Naive B cell (primary cell): ENCODE measurements at regions not wholly inside any gene's neighbourhood (a gene's known extent, or its start where the extent isn't known, plus 50 kb on each side); places are given as distances from the start of the nearest gene placed in this dataset.
A peak's percentile ranks its signal among the peaks of the same experiment; 100 is the strongest.
"Not testable (repeated sequence)": the region's sequence is repeated elsewhere in the genome, so short reads cannot be mapped to it uniquely, and the experiment has no call there.

ENCODE experiments used
- ATAC-seq, 2 donors: fragments of 150-1000 bp; cut with Tn5 transposase; 2 replicates each; pipeline ENCODE4 v1.10.0; 2021; ENCODE audit warnings: low read depth in 2 of 2, mild to moderate bottlenecking in 2 of 2, moderate library complexity in 2 of 2
- DNase-seq: peaks from one replicate; pipeline ENCODE4 v3.0.0; 2022
- H3K27ac Mint-ChIP-seq, 6 donors: one replicate each; pipeline ENCODE4 v1.8.0; 2020 to 2022; ENCODE audit warnings: mild to moderate bottlenecking in 6 of 6, mixed read lengths in 6 of 6, moderate library complexity in 5 of 6, inconsistent platforms in 2 of 6
- H3K27me3 Mint-ChIP-seq, 3 donors: one replicate each; pipeline ENCODE4 v1.8.0; 2021 to 2022; ENCODE audit warnings: mixed read lengths in 3 of 3, mild to moderate bottlenecking in 1 of 3
- H3K36me3 Mint-ChIP-seq, 2 donors: one replicate each; pipeline ENCODE4 v1.8.0; 2020 to 2022; ENCODE audit warnings: mixed read lengths in 2 of 2, inconsistent platforms in 1 of 2, mild to moderate bottlenecking in 1 of 2
- H3K4me1 Mint-ChIP-seq, 3 donors: one replicate each; pipeline ENCODE4 v1.8.0; 2020 to 2022; ENCODE audit warnings: mixed read lengths in 3 of 3, inconsistent platforms in 1 of 3, mild to moderate bottlenecking in 1 of 3, moderate library complexity in 1 of 3
- H3K4me3 Mint-ChIP-seq, 8 donors: one replicate each; pipeline ENCODE4 v1.8.0; 2020 to 2022; ENCODE audit warnings: mild to moderate bottlenecking in 8 of 8, mixed read lengths in 8 of 8, moderate library complexity in 8 of 8, inconsistent platforms in 2 of 8
- H3K9me3 Mint-ChIP-seq, 7 donors: one replicate each; pipeline ENCODE4 v1.8.0; 2020 to 2022; ENCODE audit warnings: mixed read lengths in 7 of 7, mild to moderate bottlenecking in 5 of 7, inconsistent platforms in 2 of 7, moderate library complexity in 1 of 7

DNA sequence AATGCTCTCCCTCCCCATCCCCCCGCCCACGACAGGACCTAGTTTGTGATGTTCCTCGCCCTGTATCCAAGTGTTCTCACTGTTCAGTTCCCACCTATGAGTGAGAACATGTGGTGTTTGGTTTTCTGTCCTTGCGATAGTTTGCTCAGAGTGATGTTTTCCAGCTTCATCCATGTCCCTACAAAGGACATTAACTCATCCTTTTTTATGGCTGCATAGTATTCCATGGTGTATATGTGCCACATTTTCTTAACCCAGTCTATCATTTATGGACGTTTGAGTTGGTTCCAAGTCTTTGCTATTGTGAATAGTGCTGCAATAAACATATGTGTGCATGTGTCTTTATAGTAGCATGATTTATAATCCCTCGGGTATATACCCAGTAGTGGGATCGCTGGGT lies 171.3 kb downstream of the HIPK3 start:
- Mint-ChIP-seq H3K27me3 (peaks cover 26 to 40% (median 26%) of the 10 kb centered on the region in 3 donors), H3K27ac (peak overlapping the region in 1 of 6 donors; percentile 29), H3K9me3 (peaks cover 4 to 21% (median 12%) of the 10 kb centered on the region in 7 donors)
- not testable (repeated sequence) for ATAC-seq, H3K36me3 Mint-ChIP-seq, H3K4me3 Mint-ChIP-seq, DNase-seq, H3K4me1 Mint-ChIP-seq

DNA sequence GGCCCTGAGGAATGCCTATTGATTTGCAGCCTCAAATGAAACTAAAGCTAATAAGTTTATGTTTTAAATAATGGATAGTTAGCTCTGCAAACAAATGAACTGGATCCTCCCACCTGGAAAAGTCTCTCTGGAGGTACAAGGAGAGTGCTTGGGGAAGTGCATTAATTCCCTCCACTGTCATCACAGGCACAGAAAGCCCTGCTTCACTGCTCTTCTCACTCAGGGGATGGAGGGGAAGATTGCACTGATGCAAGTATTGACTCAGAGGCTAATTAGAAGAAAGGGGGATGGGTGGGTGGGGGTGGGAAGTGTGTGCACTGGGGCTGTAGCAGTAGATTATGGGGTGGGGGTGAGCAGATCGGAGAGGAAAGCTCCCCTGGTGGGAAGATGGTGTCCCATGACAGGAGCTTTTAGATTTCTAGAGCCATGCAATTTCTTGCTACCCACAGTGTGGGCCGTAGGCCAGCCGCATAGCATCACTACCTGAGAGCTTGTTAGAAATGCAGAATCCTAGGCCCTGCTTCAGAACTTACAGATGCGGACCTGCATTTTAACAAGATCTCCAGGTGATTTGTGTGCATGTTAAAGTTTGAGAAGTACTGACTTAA lies 163.9 kb downstream of the HIPK3 start:
- no peak for DNase-seq
- no peaks in the 10 kb centered on the region for H3K36me3 Mint-ChIP-seq
- H3K27ac Mint-ChIP-seq, result no peak overlapping the region
- H3K27me3 Mint-ChIP-seq, result peaks cover 32 to 40% (median 34%) of the 10 kb centered on the region in 3 donors
- no peaks in the 10 kb centered on the region for H3K4me1 Mint-ChIP-seq
- ATAC-seq, result no peak
- H3K9me3 Mint-ChIP-seq, result peaks cover 0 to 3% (median 0%) of the 10 kb centered on the region in 7 donors
- no peak overlapping the region for H3K4me3 Mint-ChIP-seq

- Mint-ChIP-seq H3K27me3 (peaks cover 24 to 44% (median 33%) of the 10 kb centered on the region in 3 donors), H3K4me1 (no peaks in the 10 kb centered on the region), H3K36me3 (no peaks in the 10 kb centered on the region), H3K4me3 (no peak overlapping the region), H3K9me3 (peaks cover 0 to 3% (median 0%) of the 10 kb centered on the region in 7 donors), H3K27ac (no peak overlapping the region)
- DNase-seq, result no peak
- ATAC-seq, result no peak
Observed at GRCh38 chr11:33419924-33420323, 162.7 kb downstream of the HIPK3 start.

- H3K27ac Mint-ChIP-seq, result no peak overlapping the region
- ATAC-seq (no peak), DNase-seq (no peak)
- H3K36me3 Mint-ChIP-seq, result no peaks in the 10 kb centered on the region
- no peak overlapping the region for H3K4me3 Mint-ChIP-seq
- peaks cover 15 to 41% (median 34%) of the 10 kb centered on the region in 3 donors for H3K27me3 Mint-ChIP-seq
- H3K4me1 Mint-ChIP-seq, result no peaks in the 10 kb centered on the region
- peaks cover 0 to 3% (median 0%) of the 10 kb centered on the region in 7 donors for H3K9me3 Mint-ChIP-seq
Observed at GRCh38 chr11:33417121-33417520, 159.9 kb downstream of the HIPK3 start.

DNA sequence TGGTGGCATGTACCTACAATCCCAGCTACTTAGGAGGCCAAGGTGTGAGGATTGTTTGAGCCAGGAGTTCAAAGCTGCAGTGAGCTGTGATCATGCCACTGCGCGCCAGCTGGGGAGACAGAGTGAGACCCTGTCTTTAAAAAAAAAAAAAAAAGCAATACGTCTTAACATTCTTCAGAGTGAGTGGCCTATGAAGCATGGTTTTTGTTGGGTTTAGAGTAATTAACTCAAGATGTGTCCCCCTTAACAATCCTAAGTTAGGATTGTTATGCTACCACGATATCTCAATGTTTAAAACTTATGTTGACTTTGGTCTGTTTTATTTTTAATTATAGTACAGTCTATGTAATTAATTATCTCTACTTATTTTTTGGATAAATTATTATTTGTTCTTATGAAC lies 156.1 kb downstream of the HIPK3 start:
- peaks cover 17 to 38% (median 37%) of the 10 kb centered on the region in 3 donors for H3K27me3 Mint-ChIP-seq
- H3K36me3 Mint-ChIP-seq, result no peaks in the 10 kb centered on the region
- H3K9me3 Mint-ChIP-seq, result peaks cover 0 to 3% (median 0%) of the 10 kb centered on the region in 7 donors
- DNase-seq (no peak), ATAC-seq (no peak)
- no peak overlapping the region for H3K4me3 Mint-ChIP-seq
- H3K27ac Mint-ChIP-seq, result no peak overlapping the region
- no peaks in the 10 kb centered on the region for H3K4me1 Mint-ChIP-seq

DNA sequence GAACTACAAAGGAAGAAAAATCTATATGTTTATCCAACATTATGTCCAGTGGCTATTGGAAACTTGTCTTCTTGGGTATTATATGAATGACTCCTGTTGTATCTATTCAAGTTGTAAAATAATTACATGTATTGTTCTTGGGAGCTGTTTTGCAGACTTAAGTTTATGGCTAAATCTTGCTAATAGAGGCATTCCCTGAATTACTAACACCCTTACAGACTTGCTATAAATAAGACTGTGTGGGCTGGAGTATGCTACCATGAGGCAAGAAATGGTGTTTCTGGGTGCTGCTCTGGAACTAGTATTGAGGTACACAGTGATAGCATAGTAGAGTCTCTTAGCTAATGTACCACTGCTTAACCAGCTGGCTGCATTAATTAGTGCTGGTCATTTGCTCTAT lies 155.1 kb downstream of the HIPK3 start:
- peaks cover 0 to 2% (median 0%) of the 10 kb centered on the region in 7 donors for H3K9me3 Mint-ChIP-seq
- H3K27me3 Mint-ChIP-seq, result peaks cover 12 to 31% (median 30%) of the 10 kb centered on the region in 3 donors
- DNase-seq, result no peak
- H3K4me3 Mint-ChIP-seq, result no peak overlapping the region
- no peaks in the 10 kb centered on the region for H3K4me1 Mint-ChIP-seq
- ATAC-seq, result no peak
- no peaks in the 10 kb centered on the region for H3K36me3 Mint-ChIP-seq
- H3K27ac Mint-ChIP-seq, result no peak overlapping the region

- H3K36me3 Mint-ChIP-seq, result no peaks in the 10 kb centered on the region
- DNase-seq (no peak), ATAC-seq (no peak)
- H3K27ac Mint-ChIP-seq, result no peak overlapping the region
- no peaks in the 10 kb centered on the region for H3K4me1 Mint-ChIP-seq
- H3K9me3 Mint-ChIP-seq, result peaks cover 0 to 2% (median 0%) of the 10 kb centered on the region in 7 donors
- H3K27me3 Mint-ChIP-seq, result peaks cover 12 to 30% (median 28%) of the 10 kb centered on the region in 3 donors
- no peak overlapping the region for H3K4me3 Mint-ChIP-seq
Observed at GRCh38 chr11:33411751-33412150, 154.6 kb downstream of the HIPK3 start.

- Mint-ChIP-seq H3K36me3 (no peaks in the 10 kb centered on the region), H3K4me3 (no peak overlapping the region), H3K27ac (no peak overlapping the region), H3K27me3 (peaks cover 12 to 30% (median 20%) of the 10 kb centered on the region in 3 donors), H3K4me1 (no peaks in the 10 kb centered on the region), H3K9me3 (peaks cover 0 to 2% (median 0%) of the 10 kb centered on the region in 7 donors)
- DNase-seq, result no peak
- ATAC-seq, result no peak
Observed at GRCh38 chr11:33410086-33410765, 153.0 kb downstream of the HIPK3 start.
